ENCODE measurements at regions not wholly inside any gene's neighbourhood (a gene's known extent, or its start where the extent isn't known, plus 50 kb on each side); places are given as distances from the start of the nearest gene placed in this dataset.

DNA sequence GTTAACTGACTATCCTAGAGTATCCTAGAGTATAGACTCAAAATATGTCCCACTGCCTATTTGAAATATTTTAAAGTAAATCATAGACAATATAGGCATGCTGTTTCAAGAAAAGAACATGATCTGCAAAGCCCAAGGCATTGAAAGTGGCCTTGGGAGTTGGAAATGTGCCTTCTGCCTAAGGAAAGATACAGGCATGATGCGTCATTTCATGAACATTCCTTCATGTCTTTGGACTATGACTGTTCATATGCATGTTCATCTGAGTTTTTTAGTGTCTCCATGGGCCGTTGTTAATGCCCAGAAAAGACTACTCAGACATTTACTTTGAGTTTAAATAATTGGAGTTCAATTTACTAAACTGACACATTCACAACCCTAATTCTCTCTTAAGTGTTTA lies 69.7 kb upstream of the PRDM11 start:
- H3K4me3 ChIP-seq = no peak overlapping the region
- ChIA-PET POLR2A (no interaction called here), CTCF (interaction anchor here (0.5 to 41.5 kb wide), 3 partner anchors 29 to 140 kb away, joined by 3 to 1740 read pairs (median 5); no protein-coding TSS in a partner anchor)
- no peak for FAIRE-seq
- no peaks in the 10 kb centered on the region for H3K9me3 ChIP-seq
- no peak for DNase-seq (ENCODE audit: low read depth in 1 of 2, low spot score in 1 of 2)
- no peaks in the 10 kb centered on the region for H3K4me1 ChIP-seq
- ATAC-seq = no peak
- no peak overlapping the region for H3K27ac ChIP-seq
- TF ChIP-seq CBX2 (IDR thresholded peaks at IDR 0.05; ENCODE audit: borderline replicate concordance, low read depth) = no peak
- TF ChIP-seq, protein P1, sequence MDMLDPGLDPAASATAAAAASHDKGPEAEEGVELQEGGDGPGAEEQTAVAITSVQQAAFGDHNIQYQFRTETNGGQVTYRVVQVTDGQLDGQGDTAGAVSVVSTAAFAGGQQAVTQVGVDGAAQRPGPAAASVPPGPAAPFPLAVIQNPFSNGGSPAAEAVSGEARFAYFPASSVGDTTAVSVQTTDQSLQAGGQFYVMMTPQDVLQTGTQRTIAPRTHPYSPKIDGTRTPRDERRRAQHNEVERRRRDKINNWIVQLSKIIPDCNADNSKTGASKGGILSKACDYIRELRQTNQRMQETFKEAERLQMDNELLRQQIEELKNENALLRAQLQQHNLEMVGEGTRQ (IDR thresholded peaks at IDR 0.05) = no peak
- TF ChIP-seq FOSL2 (IDR thresholded peaks at IDR 0.05) = no peak
- no peak for TF ChIP-seq FOSL2 (CRISPR knock-in tag; IDR thresholded peaks at IDR 0.05)
- no peak for TF ChIP-seq ZC3H11A (IDR thresholded peaks at IDR 0.05)
- TF ChIP-seq JUNB (IDR thresholded peaks at IDR 0.05) = no peak
- H3K4me2 ChIP-seq = no peak overlapping the region
- WGBS (ENCODE audit: missing lambda C conversion rate) = 41% methylated on average over 2 of the region's 2 CpGs

DNA sequence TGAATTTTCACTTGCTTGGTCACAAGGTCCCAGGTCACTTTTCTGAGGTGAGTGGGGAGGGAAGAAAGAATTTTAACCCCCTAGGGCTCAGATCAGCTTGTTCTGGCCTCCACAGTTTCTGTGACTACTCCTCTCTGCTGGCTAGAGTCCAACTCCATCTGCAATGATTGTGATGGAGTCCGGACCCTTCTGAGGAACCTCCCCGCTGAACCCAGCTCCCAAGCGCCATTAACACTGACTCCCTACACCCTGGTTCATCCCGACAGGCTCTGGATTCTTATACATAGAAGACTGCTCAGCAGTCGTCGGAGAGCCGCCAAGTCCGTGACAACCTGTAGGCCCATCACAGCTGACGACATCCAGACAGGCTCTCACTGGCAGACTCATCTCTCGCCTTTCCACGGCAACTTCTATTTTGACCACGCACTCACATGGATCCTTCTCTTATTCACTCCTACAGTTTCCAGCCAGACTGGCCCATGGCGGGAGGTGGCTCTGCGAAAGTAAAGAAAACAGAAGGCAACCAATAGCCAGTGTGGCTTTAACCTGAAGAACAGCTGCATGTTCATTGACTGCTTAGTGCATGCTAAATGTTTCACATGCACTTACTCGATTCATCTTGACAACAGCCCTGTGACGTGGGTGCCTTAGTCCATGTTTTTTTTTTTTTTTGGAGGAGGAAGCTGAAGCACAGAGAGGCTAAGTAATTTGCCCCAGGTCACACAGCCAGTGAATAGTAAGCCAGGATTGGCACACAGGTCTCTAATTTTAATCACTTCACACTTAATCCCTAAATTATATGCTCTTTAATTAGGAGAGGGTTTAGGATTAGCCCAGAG lies 68.0 kb upstream of the PRDM11 start:
- H3K9me3 ChIP-seq = no peaks in the 10 kb centered on the region
- no peaks in the 10 kb centered on the region for H3K4me1 ChIP-seq
- WGBS (ENCODE audit: missing lambda C conversion rate) = 79% methylated on average over 16 of the region's 16 CpGs
- no peak overlapping the region for H3K4me2 ChIP-seq
- TF ChIP-seq ZC3H11A (IDR thresholded peaks at IDR 0.05) = no peak
- peak; percentile 37 for TF ChIP-seq ZFP36 (IDR thresholded peaks at IDR 0.05; ENCODE audit: borderline replicate concordance, partially characterized antibody)
- H3K27ac ChIP-seq = no peak overlapping the region
- CTCF ChIA-PET = interaction anchor here (0.9 to 41.5 kb wide), 3 partner anchors 25 to 141 kb away, joined by 4 to 1740 read pairs (median 20); no protein-coding TSS in a partner anchor
- DNase-seq (ENCODE audit: low read depth in 1 of 2, low spot score in 1 of 2) = no peak
- H3K4me3 ChIP-seq = no peak overlapping the region
- POLR2A ChIA-PET = no interaction called here
- no peak for ATAC-seq
- no peak for FAIRE-seq

DNA sequence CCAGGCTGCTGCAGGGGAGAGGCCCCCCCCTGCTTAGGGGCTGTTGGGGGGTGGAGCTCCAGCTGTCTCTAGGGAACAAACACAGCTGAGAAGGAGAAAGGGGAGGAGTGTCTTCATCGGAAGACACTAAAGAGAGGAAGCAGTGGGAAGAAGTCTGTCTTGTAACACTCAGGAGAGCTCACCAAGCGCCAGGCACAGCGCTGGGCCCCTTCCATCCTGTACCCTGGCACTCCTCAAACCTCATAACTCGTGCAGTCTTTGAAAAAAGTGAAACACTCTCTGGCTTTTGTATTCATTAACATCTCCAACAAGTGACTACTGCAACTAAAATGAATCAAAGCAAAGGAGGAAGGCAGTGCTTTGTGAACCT lies 67.4 kb upstream of the PRDM11 start:
- no peak for ATAC-seq
- WGBS (ENCODE audit: missing lambda C conversion rate) = 54% methylated on average over 4 of the region's 4 CpGs
- CTCF ChIA-PET = interaction anchor here (0.9 to 41.5 kb wide), 3 partner anchors 25 to 142 kb away, joined by 4 to 1740 read pairs (median 20); no protein-coding TSS in a partner anchor

DNA sequence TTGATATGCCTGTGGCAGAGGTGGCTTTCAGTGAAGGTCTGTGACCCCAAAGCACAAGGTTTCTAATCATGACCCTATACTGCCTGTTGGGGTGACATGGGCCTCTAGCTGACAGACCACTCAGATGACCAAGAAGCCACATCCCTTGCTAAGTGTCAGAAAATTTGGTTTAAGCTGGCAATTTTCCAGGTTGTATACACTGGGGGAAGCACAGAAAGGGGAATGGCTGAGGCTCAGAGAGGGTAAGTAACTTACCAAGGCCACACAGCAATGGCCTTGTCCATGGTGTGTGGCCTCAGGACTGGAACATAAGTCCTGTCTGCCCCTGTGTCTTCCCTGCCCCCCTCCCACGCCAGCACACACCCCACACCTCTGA lies 66.9 kb upstream of the PRDM11 start:
- no peak overlapping the region for H3K4me2 ChIP-seq
- FAIRE-seq = no peak
- ATAC-seq = no peak
- no peak overlapping the region for H3K4me3 ChIP-seq
- no peak overlapping the region for H3K27ac ChIP-seq
- H3K4me1 ChIP-seq = no peaks in the 10 kb centered on the region
- CTCF ChIA-PET = interaction anchor here (0.9 to 41.5 kb wide), 5 partner anchors 16 to 143 kb away, joined by 3 to 1740 read pairs (median 4); no protein-coding TSS in a partner anchor
- H3K9me3 ChIP-seq = no peaks in the 10 kb centered on the region
- DNase-seq (ENCODE audit: low read depth in 1 of 2, low spot score in 1 of 2) = no peak
- WGBS (ENCODE audit: missing lambda C conversion rate) = 0% methylated on average over 1 of the region's 1 CpG
- POLR2A ChIA-PET = no interaction called here
- no peak for TF ChIP-seq EHMT2 (IDR thresholded peaks at IDR 0.05; ENCODE audit: low read depth)
- TF ChIP-seq SREBF2 (IDR thresholded peaks at IDR 0.05) = no peak
- TF ChIP-seq HOXB13 (CRISPR knock-in tag; IDR thresholded peaks at IDR 0.05; ENCODE audit: low read depth) = no peak
- TF ChIP-seq, protein P2, sequence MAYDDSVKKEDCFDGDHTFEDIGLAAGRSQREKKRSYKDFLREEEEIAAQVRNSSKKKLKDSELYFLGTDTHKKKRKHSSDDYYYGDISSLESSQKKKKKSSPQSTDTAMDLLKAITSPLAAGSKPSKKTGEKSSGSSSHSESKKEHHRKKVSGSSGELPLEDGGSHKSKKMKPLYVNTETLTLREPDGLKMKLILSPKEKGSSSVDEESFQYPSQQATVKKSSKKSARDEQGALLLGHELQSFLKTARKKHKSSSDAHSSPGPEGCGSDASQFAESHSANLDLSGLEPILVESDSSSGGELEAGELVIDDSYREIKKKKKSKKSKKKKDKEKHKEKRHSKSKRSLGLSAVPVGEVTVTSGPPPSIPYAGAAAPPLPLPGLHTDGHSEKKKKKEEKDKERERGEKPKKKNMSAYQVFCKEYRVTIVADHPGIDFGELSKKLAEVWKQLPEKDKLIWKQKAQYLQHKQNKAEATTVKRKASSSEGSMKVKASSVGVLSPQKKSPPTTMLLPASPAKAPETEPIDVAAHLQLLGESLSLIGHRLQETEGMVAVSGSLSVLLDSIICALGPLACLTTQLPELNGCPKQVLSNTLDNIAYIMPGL (CRISPR knock-in tag; IDR thresholded peaks at IDR 0.05; ENCODE audit: borderline replicate concordance) = no peak
- TF ChIP-seq, protein P3, sequence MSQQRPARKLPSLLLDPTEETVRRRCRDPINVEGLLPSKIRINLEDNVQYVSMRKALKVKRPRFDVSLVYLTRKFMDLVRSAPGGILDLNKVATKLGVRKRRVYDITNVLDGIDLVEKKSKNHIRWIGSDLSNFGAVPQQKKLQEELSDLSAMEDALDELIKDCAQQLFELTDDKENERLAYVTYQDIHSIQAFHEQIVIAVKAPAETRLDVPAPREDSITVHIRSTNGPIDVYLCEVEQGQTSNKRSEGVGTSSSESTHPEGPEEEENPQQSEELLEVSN (IDR thresholded peaks at IDR 0.05; ENCODE audit: borderline replicate concordance, low read depth) = no peak
- TF ChIP-seq RNF2 (IDR thresholded peaks at IDR 0.05; ENCODE audit: borderline replicate concordance, low read depth) = no peak
- TF ChIP-seq BHLHE40 (IDR thresholded peaks at IDR 0.05; ENCODE audit: low read depth, low read length) = no peak
- no peak for TF ChIP-seq NFE2L2 (conservative IDR thresholded peaks at IDR 0.05; ENCODE audit: low read length)
- no peak for TF ChIP-seq POLR2A (IDR thresholded peaks at IDR 0.05; ENCODE audit: low read length)
- no peak for TF ChIP-seq EP300 (IDR thresholded peaks at IDR 0.05)
- TF ChIP-seq, protein P4, sequence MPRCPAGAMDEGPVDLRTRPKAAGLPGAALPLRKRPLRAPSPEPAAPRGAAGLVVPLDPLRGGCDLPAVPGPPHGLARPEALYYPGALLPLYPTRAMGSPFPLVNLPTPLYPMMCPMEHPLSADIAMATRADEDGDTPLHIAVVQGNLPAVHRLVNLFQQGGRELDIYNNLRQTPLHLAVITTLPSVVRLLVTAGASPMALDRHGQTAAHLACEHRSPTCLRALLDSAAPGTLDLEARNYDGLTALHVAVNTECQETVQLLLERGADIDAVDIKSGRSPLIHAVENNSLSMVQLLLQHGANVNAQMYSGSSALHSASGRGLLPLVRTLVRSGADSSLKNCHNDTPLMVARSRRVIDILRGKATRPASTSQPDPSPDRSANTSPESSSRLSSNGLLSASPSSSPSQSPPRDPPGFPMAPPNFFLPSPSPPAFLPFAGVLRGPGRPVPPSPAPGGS (IDR thresholded peaks at IDR 0.05) = no peak
- TF ChIP-seq, protein P5, sequence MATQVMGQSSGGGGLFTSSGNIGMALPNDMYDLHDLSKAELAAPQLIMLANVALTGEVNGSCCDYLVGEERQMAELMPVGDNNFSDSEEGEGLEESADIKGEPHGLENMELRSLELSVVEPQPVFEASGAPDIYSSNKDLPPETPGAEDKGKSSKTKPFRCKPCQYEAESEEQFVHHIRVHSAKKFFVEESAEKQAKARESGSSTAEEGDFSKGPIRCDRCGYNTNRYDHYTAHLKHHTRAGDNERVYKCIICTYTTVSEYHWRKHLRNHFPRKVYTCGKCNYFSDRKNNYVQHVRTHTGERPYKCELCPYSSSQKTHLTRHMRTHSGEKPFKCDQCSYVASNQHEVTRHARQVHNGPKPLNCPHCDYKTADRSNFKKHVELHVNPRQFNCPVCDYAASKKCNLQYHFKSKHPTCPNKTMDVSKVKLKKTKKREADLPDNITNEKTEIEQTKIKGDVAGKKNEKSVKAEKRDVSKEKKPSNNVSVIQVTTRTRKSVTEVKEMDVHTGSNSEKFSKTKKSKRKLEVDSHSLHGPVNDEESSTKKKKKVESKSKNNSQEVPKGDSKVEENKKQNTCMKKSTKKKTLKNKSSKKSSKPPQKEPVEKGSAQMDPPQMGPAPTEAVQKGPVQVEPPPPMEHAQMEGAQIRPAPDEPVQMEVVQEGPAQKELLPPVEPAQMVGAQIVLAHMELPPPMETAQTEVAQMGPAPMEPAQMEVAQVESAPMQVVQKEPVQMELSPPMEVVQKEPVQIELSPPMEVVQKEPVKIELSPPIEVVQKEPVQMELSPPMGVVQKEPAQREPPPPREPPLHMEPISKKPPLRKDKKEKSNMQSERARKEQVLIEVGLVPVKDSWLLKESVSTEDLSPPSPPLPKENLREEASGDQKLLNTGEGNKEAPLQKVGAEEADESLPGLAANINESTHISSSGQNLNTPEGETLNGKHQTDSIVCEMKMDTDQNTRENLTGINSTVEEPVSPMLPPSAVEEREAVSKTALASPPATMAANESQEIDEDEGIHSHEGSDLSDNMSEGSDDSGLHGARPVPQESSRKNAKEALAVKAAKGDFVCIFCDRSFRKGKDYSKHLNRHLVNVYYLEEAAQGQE (IDR thresholded peaks at IDR 0.05) = no peak
- no peak for TF ChIP-seq SMC3 (IDR thresholded peaks at IDR 0.05)

More for the DNA sequence above, 67.4 kb upstream of the PRDM11 start:
- Histone ChIP-seq H3K4me3 (no peak overlapping the region), H3K4me1 (no peaks in the 10 kb centered on the region), H3K9me3 (no peaks in the 10 kb centered on the region), H3K4me2 (no peak overlapping the region), H3K27ac (no peak overlapping the region)
- TF ChIP-seq SREBF2 (IDR thresholded peaks at IDR 0.05) (no peak), RCOR1 (IDR thresholded peaks at IDR 0.05; ENCODE audit: low read depth, low read length) (no peak), GATA3 (IDR thresholded peaks at IDR 0.05; ENCODE audit: borderline replicate concordance) (no peak), CBX8 (IDR thresholded peaks at IDR 0.05) (no peak), KDM1A (IDR thresholded peaks at IDR 0.05; ENCODE audit: low read depth) (no peak), EP300 (IDR thresholded peaks at IDR 0.05) (no peak), KDM5A (IDR thresholded peaks at IDR 0.05) (no peak)
- POLR2A ChIA-PET = no interaction called here
- FAIRE-seq (no peak), DNase-seq (ENCODE audit: low read depth in 1 of 2, low spot score in 1 of 2) (no peak)

Measured in A549 (cell line).